ENCODE measurements at regions not wholly inside any gene's neighbourhood (a gene's known extent, or its start where the extent isn't known, plus 50 kb on each side); places are given as distances from the start of the nearest gene placed in this dataset.

DNA sequence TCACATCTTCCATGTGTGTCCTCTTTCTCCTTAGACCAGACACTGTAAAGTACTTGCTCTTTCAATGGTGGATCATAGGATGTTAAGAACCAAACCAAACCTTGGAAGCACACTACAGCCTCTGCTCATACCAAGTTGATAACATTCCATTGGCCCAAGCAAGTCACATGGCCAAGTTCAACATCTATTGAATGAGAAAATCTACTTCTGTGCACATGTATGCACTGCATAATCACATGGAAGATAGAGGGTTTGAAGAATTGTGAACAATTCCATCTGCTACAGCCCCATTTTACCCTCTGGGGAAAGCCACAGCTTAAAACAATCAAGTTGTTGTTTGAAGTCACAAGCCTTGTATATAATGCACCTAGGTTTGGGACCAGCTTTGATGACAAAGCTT is 68.2 kb downstream of the MFAP3 start:
- Mint-ChIP-seq H3K27ac (no peak overlapping the region), H3K27me3 (peaks cover 2% of the 10 kb centered on the region), H3K4me3 (no peak overlapping the region), H3K36me3 (ENCODE audit: low read depth) (no peaks in the 10 kb centered on the region), H3K4me1 (no peaks in the 10 kb centered on the region), H3K9me3 (ENCODE audit: low read depth) (no peaks in the 10 kb centered on the region)
- CTCF ChIA-PET, result interaction anchor here (0.6 kb wide), 1 partner anchor 9 kb away, joined by 3 read pairs; no protein-coding TSS in a partner anchor
- intact Hi-C loops (cut with DNase I, micrococcal nuclease), result no loop called here
- ATAC-seq (no peak), DNase-seq (no peak)
- POLR2A ChIA-PET, result no interaction called here

DNA sequence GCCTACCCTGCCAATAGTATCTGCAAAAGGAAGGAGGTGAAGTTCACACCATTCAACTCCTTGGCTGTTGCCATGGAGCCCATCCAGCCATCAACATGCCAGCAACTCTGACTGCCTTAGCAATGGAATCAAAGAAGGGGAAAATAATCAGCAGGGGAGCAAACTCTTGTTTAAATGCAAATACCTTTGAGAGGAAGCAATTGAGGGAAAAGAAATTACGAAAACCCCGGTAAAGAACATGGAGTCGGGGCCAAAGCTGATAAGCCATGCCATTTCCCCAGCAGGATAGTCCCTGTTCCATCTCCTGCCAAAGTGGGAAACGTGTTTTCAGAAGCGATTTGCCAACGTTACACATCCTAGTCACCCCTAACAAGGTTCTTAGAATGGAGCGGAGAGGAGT is 69.0 kb downstream of the MFAP3 start:
- Mint-ChIP-seq H3K27ac (no peak overlapping the region), H3K4me3 (no peak overlapping the region), H3K36me3 (ENCODE audit: low read depth) (no peaks in the 10 kb centered on the region), H3K9me3 (ENCODE audit: low read depth) (no peaks in the 10 kb centered on the region), H3K4me1 (peaks cover 3% of the 10 kb centered on the region), H3K27me3 (peaks cover 2% of the 10 kb centered on the region)
- intact Hi-C loops (cut with DNase I, micrococcal nuclease), result no loop called here
- POLR2A ChIA-PET, result no interaction called here
- DNase-seq (no peak), ATAC-seq (no peak)
- CTCF ChIA-PET, result interaction anchor here (0.7 kb wide), 1 partner anchor 297 kb away, joined by 3 read pairs; no protein-coding TSS in a partner anchor

DNA sequence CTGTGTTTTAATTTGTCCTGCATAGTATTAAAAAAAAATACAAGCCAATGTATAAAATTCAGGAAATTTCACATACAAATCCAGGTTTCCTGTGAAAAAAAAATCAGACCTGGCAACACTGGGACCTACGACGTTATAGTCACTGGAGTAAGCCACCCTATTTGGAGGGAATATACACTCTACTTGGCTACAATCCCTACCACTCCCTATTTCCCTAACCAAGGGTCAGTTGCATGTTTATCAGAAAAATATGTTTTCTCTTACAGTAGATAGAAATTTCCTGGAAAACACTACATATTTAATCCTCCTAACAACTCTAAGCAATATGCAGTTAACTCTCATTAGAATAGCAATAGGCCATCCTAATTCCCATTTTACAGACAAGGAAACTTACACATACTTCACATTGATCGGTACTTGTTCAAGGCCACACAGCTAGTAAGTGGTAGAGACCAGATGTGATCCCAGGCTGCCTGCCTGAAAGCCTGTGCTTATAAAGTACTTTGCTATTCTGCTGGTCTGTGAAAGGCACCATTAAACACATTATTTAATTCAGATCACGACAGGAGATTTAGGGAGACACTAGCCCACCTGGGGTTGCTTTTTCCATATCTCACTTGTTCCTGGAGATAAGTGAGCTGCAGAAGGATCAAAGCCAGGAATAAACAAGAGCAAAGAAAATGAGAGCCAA is 70.8 kb downstream of the MFAP3 start:
- ChIA-PET POLR2A (no interaction called here), CTCF (interaction anchor here (1.4 kb wide), 1 partner anchor 31 kb away, joined by 4 read pairs; no protein-coding TSS in a partner anchor)
- H3K9me3 Mint-ChIP-seq (ENCODE audit: low read depth), result no peaks in the 10 kb centered on the region
- H3K27me3 Mint-ChIP-seq, result peaks cover 2% of the 10 kb centered on the region
- DNase-seq (no peak), ATAC-seq (no peak)
- intact Hi-C loops (cut with DNase I, micrococcal nuclease), result no loop called here
- H3K4me1 Mint-ChIP-seq, result peaks cover 3% of the 10 kb centered on the region
- no peak overlapping the region for H3K27ac Mint-ChIP-seq
- no peaks in the 10 kb centered on the region for H3K36me3 Mint-ChIP-seq (ENCODE audit: low read depth)
- H3K4me3 Mint-ChIP-seq, result no peak overlapping the region

DNA sequence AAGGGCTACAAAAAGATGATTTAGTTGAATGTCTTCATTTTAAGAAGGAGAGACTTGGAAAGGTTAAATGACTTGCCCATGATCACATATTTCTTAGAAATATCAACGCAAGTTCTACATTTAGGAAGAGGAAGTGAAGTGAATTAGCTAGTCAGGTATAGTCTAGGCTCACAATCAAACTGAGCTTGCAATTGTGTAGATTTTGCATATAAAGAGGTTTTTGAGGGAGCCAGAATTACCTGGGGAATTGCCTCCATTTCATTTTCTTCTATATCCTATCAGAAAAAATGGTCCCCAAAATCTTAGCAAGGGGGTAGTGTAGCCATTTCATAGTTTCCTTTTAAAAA is 71.3 kb downstream of the MFAP3 start:
- Mint-ChIP-seq H3K27ac (no peak overlapping the region), H3K4me3 (no peak overlapping the region), H3K9me3 (ENCODE audit: low read depth) (no peaks in the 10 kb centered on the region), H3K36me3 (ENCODE audit: low read depth) (no peaks in the 10 kb centered on the region), H3K4me1 (peaks cover 3% of the 10 kb centered on the region), H3K27me3 (peaks cover 2% of the 10 kb centered on the region)
- POLR2A ChIA-PET, result no interaction called here
- intact Hi-C loops (cut with DNase I, micrococcal nuclease), result no loop called here
- ATAC-seq, result no peak
- no peak for DNase-seq
- CTCF ChIA-PET, result no interaction called here

DNA sequence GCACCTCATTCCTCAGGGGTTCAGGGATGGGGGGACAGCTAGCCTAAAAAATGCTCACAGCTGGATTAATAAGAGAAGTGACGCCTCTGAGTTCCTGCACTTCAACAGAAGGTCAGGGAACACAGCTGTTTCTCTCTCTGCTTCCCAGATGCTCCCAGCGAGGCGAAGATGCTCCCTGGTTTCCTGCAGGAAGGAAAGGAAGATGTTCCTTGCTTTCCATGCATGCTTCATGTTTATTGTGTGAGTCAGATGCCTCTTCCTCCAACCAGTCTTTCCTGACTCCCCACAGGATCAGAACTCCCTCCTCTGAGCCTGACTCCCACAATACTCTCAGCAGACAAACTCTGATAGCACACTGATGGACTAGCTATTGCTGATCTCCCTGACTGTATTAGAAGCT is 71.9 kb downstream of the MFAP3 start:
- H3K4me1 Mint-ChIP-seq, result peaks cover 3% of the 10 kb centered on the region
- POLR2A ChIA-PET, result no interaction called here
- H3K4me3 Mint-ChIP-seq, result no peak overlapping the region
- H3K27ac Mint-ChIP-seq, result no peak overlapping the region
- no peak for ATAC-seq
- H3K36me3 Mint-ChIP-seq (ENCODE audit: low read depth), result no peaks in the 10 kb centered on the region
- no peaks in the 10 kb centered on the region for H3K9me3 Mint-ChIP-seq (ENCODE audit: low read depth)
- no peak for DNase-seq
- intact Hi-C loops (cut with DNase I, micrococcal nuclease), result no loop called here
- CTCF ChIA-PET, result no interaction called here
- H3K27me3 Mint-ChIP-seq, result peaks cover 2% of the 10 kb centered on the region

DNA sequence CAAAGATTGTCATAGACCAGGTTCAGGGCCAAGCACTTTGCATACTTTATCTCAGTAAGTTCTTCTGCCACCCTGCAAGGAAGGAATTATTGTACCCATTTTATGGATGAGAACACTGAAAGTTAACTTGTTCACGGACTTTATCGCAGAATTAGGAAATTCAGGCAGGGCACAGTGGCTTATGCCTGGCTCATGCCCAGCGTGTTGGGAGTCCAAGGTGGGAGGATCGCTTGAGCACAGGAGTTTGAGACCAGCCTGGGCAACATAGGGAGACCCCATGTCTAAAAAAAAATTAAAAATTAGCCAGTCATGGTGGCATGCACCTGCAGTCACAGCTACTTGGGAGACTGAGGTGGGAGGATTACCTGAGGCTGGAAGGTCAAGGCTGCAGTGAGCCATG is 72.4 kb downstream of the MFAP3 start:
- no peaks in the 10 kb centered on the region for H3K27me3 Mint-ChIP-seq
- H3K36me3 Mint-ChIP-seq (ENCODE audit: low read depth), result no peaks in the 10 kb centered on the region
- DNase-seq (no peak), ATAC-seq (no peak)
- H3K4me3 Mint-ChIP-seq, result no peak overlapping the region
- H3K4me1 Mint-ChIP-seq, result peaks cover 3% of the 10 kb centered on the region
- ChIA-PET POLR2A (no interaction called here), CTCF (no interaction called here)
- intact Hi-C loops (cut with DNase I, micrococcal nuclease), result no loop called here
- no peak overlapping the region for H3K27ac Mint-ChIP-seq
- no peaks in the 10 kb centered on the region for H3K9me3 Mint-ChIP-seq (ENCODE audit: low read depth)

DNA sequence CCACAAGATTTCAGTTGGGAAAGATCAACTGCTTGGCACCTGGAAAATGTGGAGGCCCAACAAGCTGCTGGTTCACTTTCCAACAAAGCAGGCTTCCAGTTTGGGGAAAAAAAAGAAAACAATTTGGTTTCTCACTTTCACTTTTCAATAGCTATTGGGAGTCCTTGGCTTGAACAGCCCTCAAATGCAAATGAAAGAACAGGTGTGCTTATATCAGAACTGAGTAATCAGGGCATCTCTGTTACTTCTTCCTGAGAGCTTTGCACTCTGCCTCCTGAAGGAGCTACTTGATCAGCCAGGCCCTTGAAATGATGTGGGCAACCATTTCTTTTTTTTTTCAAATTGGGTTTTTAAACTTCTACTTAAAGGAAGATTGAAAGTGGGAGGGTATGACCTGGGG is 73.5 kb downstream of the MFAP3 start:
- Mint-ChIP-seq H3K4me1 (peaks cover 3% of the 10 kb centered on the region), H3K27me3 (no peaks in the 10 kb centered on the region), H3K27ac (no peak overlapping the region), H3K36me3 (ENCODE audit: low read depth) (no peaks in the 10 kb centered on the region), H3K4me3 (no peak overlapping the region), H3K9me3 (ENCODE audit: low read depth) (no peaks in the 10 kb centered on the region)
- POLR2A ChIA-PET, result no interaction called here
- no peak for DNase-seq
- CTCF ChIA-PET, result interaction anchor here (0.6 to 1.1 kb wide), 2 partner anchors 40 to 333 kb away, joined by 3 read pairs; no protein-coding TSS in a partner anchor
- ATAC-seq, result no peak
- intact Hi-C loops (cut with DNase I, micrococcal nuclease), result no loop called here

DNA sequence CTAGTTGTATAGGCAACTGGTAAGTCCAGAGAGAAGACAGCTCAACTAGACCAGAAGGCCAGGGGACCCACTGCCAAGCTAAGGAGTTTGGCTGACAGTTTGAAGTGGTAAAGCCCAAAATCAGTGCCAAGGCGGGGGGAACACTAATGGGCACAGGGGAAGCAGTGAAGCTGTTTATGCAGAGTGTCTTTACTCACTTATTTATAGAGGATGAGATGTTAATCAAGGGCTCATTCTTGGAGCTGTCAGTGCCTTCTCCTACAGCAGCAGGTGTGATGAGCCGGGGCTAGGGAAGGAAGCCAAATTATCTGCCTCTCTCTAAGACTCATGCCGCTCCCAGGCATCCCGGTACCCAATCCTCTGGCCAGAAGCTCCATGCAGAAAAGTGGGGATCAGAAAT is 75.2 kb upstream of the GALNT10 start:
- CTCF ChIA-PET, result interaction anchor here (1.0 kb wide), 1 partner anchor 289 kb away, joined by 3 read pairs; no protein-coding TSS in a partner anchor

DNA sequence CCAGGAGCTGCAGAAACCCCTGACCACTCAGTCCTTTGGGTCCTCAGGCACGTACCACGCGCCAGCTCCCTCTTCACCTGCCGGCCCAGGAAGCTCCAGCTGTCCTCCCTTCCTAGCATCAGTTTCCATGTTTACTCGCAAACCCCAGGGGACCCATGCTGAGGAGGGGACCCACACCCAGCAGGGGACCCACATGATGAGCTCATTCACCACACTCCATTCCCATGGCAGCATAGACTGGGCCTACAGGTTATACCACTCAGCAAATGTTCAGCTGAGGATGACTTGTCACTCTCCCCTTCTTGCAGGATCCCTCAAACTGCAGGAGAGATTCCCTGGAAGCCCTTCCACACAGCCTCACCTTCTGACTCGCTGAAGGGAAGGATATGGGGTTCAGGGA is 73.5 kb upstream of the GALNT10 start:
- no peak overlapping the region for H3K4me3 Mint-ChIP-seq
- DNase-seq (no peak), ATAC-seq (no peak)
- no peaks in the 10 kb centered on the region for H3K36me3 Mint-ChIP-seq (ENCODE audit: low read depth)
- intact Hi-C loops (cut with DNase I, micrococcal nuclease), result no loop called here
- H3K27me3 Mint-ChIP-seq, result no peaks in the 10 kb centered on the region
- CTCF ChIA-PET, result no interaction called here
- POLR2A ChIA-PET, result no interaction called here
- H3K27ac Mint-ChIP-seq, result no peak overlapping the region
- H3K9me3 Mint-ChIP-seq (ENCODE audit: low read depth), result no peaks in the 10 kb centered on the region
- peaks cover 3% of the 10 kb centered on the region for H3K4me1 Mint-ChIP-seq

More for the DNA sequence above, 75.2 kb upstream of the GALNT10 start:
- no peak for DNase-seq
- Mint-ChIP-seq H3K27ac (no peak overlapping the region), H3K4me3 (no peak overlapping the region), H3K36me3 (ENCODE audit: low read depth) (no peaks in the 10 kb centered on the region), H3K27me3 (no peaks in the 10 kb centered on the region), H3K9me3 (ENCODE audit: low read depth) (no peaks in the 10 kb centered on the region), H3K4me1 (peaks cover 3% of the 10 kb centered on the region)
- ATAC-seq, result no peak
- intact Hi-C loops (cut with DNase I, micrococcal nuclease), result no loop called here
- POLR2A ChIA-PET, result no interaction called here

DNA sequence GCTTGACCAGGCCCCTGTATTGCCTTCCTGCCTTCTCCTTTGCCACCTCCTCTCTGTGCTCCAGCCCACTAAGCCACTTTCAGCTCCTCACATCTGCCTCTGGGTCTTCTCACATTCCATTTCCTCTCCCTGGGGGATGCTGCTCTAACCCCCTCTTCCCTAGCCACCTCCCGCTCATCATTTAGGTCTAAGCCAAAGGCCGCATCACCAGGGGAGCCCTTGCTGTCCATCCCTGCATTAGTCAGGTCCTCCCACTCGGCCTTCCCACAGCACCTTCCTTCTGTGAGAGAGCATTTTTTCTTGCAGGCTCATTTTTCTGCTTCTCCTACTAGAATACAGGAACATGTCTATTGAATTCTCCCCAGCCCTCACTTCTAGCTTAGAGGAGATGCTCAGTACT is 72.6 kb upstream of the GALNT10 start:
- H3K4me1 Mint-ChIP-seq, result no peaks in the 10 kb centered on the region
- H3K36me3 Mint-ChIP-seq (ENCODE audit: low read depth), result no peaks in the 10 kb centered on the region
- H3K27me3 Mint-ChIP-seq, result no peaks in the 10 kb centered on the region
- no peaks in the 10 kb centered on the region for H3K9me3 Mint-ChIP-seq (ENCODE audit: low read depth)
- ATAC-seq (no peak), DNase-seq (no peak)
- CTCF ChIA-PET, result no interaction called here
- H3K27ac Mint-ChIP-seq, result no peak overlapping the region
- H3K4me3 Mint-ChIP-seq, result no peak overlapping the region
- POLR2A ChIA-PET, result no interaction called here
- intact Hi-C loops (cut with DNase I, micrococcal nuclease), result no loop called here

DNA sequence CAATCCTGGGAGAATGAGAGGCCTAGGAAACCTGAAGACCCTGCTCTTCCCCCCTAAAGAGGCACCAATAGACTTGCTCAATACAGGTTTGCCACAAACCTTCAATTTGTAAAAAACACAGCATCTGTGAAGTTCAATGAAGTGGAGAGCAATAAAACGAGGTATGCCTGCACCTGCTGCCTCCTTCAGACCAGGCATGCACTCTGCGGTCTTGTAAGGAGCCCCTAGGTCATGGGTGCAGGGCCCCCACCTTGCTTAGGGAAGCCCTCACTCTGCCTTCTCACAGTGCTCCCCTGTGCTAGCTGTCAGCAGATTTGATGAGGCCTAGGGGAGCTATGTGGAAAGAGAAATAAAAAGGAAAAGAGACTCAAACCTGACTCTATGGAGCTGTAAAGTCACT is 72.1 kb upstream of the GALNT10 start:
- ChIA-PET CTCF (no interaction called here), POLR2A (no interaction called here)
- Mint-ChIP-seq H3K36me3 (ENCODE audit: low read depth) (no peaks in the 10 kb centered on the region), H3K9me3 (ENCODE audit: low read depth) (peaks cover 1% of the 10 kb centered on the region), H3K27ac (no peak overlapping the region), H3K27me3 (peaks cover 2% of the 10 kb centered on the region), H3K4me1 (no peaks in the 10 kb centered on the region), H3K4me3 (no peak overlapping the region)
- DNase-seq, result no peak
- ATAC-seq, result no peak
- intact Hi-C loops (cut with DNase I, micrococcal nuclease), result no loop called here

DNA sequence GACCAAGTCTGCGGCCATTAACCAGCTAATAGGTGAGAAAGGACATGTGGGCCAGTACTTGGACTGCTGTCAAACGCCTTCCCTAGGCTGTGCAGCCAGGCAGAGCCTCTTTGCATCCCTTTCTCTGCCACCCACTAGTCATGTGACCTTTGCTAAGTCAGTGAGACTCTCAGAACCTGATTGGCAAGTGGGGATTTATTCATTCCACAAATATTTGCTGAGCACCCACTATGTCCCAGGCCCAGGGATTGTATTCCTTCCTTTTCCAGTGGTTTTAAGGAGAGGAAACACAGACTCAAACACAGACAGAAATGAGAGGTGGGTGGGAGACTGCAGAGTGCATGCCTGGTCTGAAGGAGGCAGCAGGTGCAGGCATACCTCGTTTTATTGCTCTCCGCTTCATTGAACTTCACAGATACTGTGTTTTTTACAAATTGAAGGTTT is 71.6 kb upstream of the GALNT10 start:
- Mint-ChIP-seq H3K36me3 (ENCODE audit: low read depth) (no peaks in the 10 kb centered on the region), H3K4me1 (no peaks in the 10 kb centered on the region), H3K9me3 (ENCODE audit: low read depth) (peaks cover 5% of the 10 kb centered on the region), H3K27ac (no peak overlapping the region), H3K4me3 (no peak overlapping the region), H3K27me3 (peaks cover 5% of the 10 kb centered on the region)
- ChIA-PET CTCF (no interaction called here), POLR2A (no interaction called here)
- intact Hi-C loops (cut with DNase I, micrococcal nuclease), result no loop called here
- ATAC-seq (no peak), DNase-seq (no peak)

DNA sequence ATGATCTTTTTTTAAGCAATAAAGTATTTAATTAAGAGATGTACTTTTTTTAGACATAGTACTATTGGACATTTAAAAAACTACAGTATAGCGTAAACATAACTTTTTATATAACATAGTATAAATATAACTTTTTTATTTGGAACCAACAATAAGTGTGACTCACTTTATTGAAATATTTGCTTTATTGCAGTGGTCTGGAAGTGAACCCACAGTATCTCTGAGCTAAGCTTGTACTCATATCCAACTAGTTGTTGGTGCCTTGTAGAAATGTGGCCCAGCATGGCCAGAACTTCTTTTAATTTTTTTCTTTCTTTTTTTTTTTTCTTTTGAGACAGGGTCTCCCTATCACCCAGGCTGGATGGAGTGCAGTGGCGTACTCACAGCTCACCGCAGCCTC is 61.5 kb upstream of the GALNT10 start:
- Mint-ChIP-seq H3K27me3 (peaks cover 7% of the 10 kb centered on the region), H3K9me3 (ENCODE audit: low read depth) (peaks cover 5% of the 10 kb centered on the region), H3K4me1 (peaks cover 2% of the 10 kb centered on the region), H3K4me3 (no peak overlapping the region), H3K27ac (no peak overlapping the region), H3K36me3 (ENCODE audit: low read depth) (no peaks in the 10 kb centered on the region)
- intact Hi-C loops (cut with DNase I, micrococcal nuclease), result no loop called here
- ChIA-PET POLR2A (no interaction called here), CTCF (no interaction called here)
- ATAC-seq, result no peak
- DNase-seq, result no peak
